WERI-Rb-1 (cell line): ENCODE measurements at regions not wholly inside any gene's neighbourhood (a gene's known extent, or its start where the extent isn't known, plus 50 kb on each side); places are given as distances from the start of the nearest gene placed in this dataset.
A peak's percentile ranks its signal among the peaks of the same experiment; 100 is the strongest.

Experiments used
- DNase-seq: peaks from one replicate; pipeline ENCODE4 v3.0.0-alpha.2; 2020
- H3K27ac ChIP-seq: fragments of 250-450 bp; sonication (Bioruptor Pico); 2 replicates; pipeline ENCODE4 v1.5.1; 2020; ENCODE audit warnings: mild to moderate bottlenecking, moderate library complexity
- H3K27me3 ChIP-seq: fragments of 250-450 bp; sonication (Bioruptor Pico); 2 replicates; pipeline ENCODE4 v1.5.1; 2021; ENCODE audit warnings: mild to moderate bottlenecking, low read depth, moderate library complexity; ENCODE audit not compliant: insufficient read depth, severe bottlenecking
- H3K36me3 ChIP-seq: fragments of 250-450 bp; sonication (Bioruptor Pico); 2 replicates; pipeline ENCODE4 v1.5.1; 2020; ENCODE audit warnings: mild to moderate bottlenecking, moderate library complexity
- H3K4me3 ChIP-seq: 2 replicates; pipeline ENCODE4 v1.5.1; 2011; ENCODE audit warnings: low read depth, mild to moderate bottlenecking, control low read depth, low read length
- H3K9me3 ChIP-seq: fragments of 250-450 bp; sonication (Bioruptor Pico); 2 replicates; pipeline ENCODE4 v1.5.1; 2021; ENCODE audit warnings: mild to moderate bottlenecking, moderate library complexity; ENCODE audit not compliant: severe bottlenecking
- TF ChIP-seq, protein P1 (sequence below): IDR thresholded peaks from 2 replicates; pipeline ENCODE4 v1.5.1; 2011; ENCODE audit warnings: low read depth, mild to moderate bottlenecking, control low read depth, inconsistent platforms, low read length

DNA sequence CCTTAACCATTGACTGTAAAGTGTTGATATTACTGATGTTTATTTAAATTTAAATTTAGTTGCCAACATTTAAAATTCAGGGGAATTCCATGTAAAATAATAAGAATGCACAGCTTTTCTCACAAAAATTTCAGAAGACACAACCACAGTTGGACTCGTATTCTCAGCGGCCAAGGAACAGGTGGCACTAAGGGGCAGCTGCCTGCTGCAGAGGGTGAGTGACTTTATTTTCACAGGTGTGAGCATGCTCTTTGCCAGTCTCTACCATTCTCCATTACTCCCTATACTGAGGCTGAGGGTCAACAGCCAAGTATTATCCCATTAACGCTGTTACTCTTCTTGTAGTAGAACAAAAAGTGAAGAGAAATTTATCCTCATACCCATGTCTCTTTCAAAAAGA lies 92.1 kb upstream of the GADL1 start:
- Histone ChIP-seq H3K27ac (no peak overlapping the region), H3K9me3 (no peaks in the 10 kb centered on the region), H3K27me3 (no peaks in the 10 kb centered on the region), H3K36me3 (no peaks in the 10 kb centered on the region), H3K4me3 (no peak overlapping the region)
- TF ChIP-seq, protein P1, sequence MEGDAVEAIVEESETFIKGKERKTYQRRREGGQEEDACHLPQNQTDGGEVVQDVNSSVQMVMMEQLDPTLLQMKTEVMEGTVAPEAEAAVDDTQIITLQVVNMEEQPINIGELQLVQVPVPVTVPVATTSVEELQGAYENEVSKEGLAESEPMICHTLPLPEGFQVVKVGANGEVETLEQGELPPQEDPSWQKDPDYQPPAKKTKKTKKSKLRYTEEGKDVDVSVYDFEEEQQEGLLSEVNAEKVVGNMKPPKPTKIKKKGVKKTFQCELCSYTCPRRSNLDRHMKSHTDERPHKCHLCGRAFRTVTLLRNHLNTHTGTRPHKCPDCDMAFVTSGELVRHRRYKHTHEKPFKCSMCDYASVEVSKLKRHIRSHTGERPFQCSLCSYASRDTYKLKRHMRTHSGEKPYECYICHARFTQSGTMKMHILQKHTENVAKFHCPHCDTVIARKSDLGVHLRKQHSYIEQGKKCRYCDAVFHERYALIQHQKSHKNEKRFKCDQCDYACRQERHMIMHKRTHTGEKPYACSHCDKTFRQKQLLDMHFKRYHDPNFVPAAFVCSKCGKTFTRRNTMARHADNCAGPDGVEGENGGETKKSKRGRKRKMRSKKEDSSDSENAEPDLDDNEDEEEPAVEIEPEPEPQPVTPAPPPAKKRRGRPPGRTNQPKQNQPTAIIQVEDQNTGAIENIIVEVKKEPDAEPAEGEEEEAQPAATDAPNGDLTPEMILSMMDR, result no peak
- DNase-seq, result no peak

DNA sequence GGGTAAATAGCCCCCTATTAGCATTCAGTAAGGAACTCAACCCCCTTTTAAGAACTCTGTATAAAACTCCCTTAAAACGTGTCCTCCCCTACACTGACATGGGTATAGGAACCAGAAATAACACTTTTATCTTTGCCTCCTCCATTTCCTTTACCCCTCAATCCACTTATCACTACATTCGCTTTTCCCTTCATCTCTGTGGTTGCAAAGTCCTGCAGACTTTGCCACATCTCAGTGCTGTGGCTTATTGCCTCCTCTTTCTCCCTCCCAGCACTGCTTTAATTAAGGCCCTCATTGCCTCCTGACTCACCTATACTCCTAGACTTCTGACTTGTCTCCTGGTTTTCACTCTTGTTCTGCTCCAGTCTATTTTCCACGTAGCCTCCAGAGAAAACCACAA lies 94.3 kb upstream of the GADL1 start:
- Histone ChIP-seq H3K4me3 (0 out of 2 replicates have a peak overlapping the region, but pooled peaks have one; percentile 8), H3K27ac (peak overlapping the region; percentile 62), H3K9me3 (no peaks in the 10 kb centered on the region), H3K27me3 (no peaks in the 10 kb centered on the region), H3K36me3 (no peaks in the 10 kb centered on the region)
- TF ChIP-seq, protein P1, result no peak
- peak; percentile 8 for DNase-seq

DNA sequence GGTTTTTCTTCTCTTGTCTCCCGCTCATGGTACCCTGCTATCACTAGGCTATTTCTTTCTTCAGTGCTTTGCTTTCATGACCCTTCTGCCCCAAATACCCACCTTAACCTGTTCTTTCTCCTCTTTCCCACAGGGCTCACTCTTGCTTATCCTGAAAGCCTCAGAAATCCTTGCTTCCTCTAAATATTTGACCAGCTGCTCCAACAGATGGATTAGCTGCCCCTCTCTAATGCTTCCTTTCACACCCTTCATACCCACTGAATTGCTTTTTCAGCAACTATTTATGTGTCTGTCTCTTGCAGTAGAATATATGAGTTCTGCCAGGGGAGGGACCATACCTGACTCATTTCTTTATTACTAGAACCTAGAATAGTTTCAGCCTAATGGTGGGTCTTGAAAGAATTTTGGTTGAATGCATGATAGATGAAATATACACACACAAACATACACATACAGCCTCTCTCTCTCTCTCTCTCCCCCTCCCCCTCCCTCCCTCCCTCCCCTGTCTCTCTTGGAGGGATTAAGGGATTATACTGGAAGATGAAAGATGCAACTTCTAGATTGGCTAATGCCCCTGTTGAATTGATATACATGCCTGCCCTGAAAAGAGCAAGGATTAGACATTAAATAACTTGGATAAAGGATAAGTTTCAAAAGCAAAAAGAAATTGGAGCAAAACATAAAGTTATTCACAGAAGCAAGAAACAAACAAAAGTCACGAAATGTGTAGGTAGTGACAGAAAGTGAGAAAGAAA lies 95.0 kb upstream of the GADL1 start:
- Histone ChIP-seq H3K4me3 (no peak overlapping the region), H3K27ac (peak overlapping the region; percentile 62), H3K27me3 (no peaks in the 10 kb centered on the region), H3K36me3 (no peaks in the 10 kb centered on the region), H3K9me3 (no peaks in the 10 kb centered on the region)
- peak; percentile 62 for DNase-seq
- TF ChIP-seq, protein P1, result no peak

DNA sequence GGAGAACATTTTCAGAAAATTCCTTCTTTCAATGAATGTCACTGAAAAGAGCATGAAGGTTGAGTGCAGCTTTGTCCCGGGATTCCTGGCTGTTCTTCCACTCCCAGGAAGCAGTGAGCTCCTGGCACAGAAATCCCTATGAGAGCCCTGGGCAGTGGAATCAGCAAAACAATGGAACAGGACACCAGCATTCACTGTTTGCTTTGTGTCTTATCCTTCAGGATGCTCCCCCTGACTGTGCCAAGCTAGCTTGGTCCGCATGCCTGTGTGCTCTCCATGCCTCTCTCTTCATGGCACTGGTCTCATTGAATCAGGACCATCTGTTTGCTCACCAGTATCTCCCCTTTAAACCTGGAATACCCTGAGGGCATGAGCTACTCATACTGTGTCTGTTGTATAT lies 102.0 kb upstream of the GADL1 start:
- Histone ChIP-seq H3K36me3 (no peaks in the 10 kb centered on the region), H3K9me3 (no peaks in the 10 kb centered on the region), H3K27ac (no peak overlapping the region), H3K27me3 (no peaks in the 10 kb centered on the region), H3K4me3 (no peak overlapping the region)
- DNase-seq, result no peak
- TF ChIP-seq, protein P1, result no peak

DNA sequence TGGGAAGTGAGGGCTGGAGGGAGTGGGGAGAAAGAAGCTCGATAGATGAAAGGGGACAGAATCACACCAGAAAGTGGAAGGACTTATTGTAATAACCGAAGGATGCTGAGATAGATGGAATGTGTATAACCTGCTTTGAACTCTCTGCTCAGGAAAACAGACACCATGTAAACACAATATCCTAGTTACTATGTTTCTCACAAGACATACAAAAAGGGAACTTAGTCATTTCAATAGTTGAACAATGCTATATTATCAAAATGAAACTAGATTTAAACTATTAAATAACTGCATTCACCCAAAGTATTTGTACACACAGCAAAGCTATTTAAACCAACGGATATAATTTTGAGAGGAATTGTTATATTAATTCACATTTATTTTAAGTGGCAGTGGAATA lies 108.3 kb upstream of the GADL1 start:
- Histone ChIP-seq H3K9me3 (no peaks in the 10 kb centered on the region), H3K4me3 (no peak overlapping the region), H3K27ac (no peak overlapping the region), H3K27me3 (no peaks in the 10 kb centered on the region), H3K36me3 (no peaks in the 10 kb centered on the region)
- TF ChIP-seq, protein P1, result no peak
- DNase-seq, result no peak
